ENCODE measurements at regions not wholly inside any gene's neighbourhood (a gene's known extent, or its start where the extent isn't known, plus 50 kb on each side); places are given as distances from the start of the nearest gene placed in this dataset.

DNA sequence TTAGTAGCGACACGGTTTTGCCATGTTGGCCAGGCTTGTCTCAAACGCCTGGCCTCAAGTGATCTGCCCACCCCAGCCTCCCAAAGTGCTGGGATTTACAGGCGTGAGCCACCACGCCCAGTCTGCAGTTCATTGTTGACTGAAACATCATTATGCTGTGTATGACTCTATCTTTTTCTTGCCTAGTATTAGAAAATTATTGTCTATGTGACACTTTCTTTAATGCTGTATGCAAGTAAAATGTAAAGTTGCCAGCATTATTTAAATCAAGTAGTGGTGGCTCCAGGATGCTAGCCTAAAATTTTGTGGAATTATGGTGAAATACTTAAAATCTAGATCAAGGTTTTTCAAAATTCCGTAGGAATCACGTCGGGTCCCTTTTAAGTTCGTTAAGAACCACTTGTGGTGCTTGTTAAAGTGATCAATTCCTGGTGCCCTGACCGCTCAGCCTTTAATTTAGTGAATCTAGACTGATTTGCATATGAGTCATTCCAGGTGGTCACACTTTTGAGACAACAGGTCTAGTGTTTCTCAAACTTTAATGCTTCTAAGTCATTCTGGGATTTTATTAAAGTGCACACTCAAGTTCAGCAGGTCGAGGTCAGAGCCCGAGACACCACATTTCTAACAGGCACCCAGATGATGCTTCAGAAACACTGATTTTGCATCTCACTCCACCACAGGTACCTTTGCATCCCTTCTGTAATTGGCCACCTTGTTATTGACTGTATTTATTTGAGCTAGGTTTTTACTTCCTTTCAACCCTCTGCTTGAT, 132.6 kb upstream of the MTHFD1L start:
- TF ChIP-seq, protein P1, sequence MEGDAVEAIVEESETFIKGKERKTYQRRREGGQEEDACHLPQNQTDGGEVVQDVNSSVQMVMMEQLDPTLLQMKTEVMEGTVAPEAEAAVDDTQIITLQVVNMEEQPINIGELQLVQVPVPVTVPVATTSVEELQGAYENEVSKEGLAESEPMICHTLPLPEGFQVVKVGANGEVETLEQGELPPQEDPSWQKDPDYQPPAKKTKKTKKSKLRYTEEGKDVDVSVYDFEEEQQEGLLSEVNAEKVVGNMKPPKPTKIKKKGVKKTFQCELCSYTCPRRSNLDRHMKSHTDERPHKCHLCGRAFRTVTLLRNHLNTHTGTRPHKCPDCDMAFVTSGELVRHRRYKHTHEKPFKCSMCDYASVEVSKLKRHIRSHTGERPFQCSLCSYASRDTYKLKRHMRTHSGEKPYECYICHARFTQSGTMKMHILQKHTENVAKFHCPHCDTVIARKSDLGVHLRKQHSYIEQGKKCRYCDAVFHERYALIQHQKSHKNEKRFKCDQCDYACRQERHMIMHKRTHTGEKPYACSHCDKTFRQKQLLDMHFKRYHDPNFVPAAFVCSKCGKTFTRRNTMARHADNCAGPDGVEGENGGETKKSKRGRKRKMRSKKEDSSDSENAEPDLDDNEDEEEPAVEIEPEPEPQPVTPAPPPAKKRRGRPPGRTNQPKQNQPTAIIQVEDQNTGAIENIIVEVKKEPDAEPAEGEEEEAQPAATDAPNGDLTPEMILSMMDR (IDR thresholded peaks at IDR 0.05), result no peak
- TF ChIP-seq POLR2A (IDR thresholded peaks at IDR 0.05) (no peak), EP300 (IDR thresholded peaks at IDR 0.05) (no peak)
